ENCODE measurements at regions not wholly inside any gene's neighbourhood (a gene's known extent, or its start where the extent isn't known, plus 50 kb on each side); places are given as distances from the start of the nearest gene placed in this dataset.

GRCh38 chr14:85420707-85421106 lies 109.2 kb upstream of the FLRT2 start:
- no peak for DNase-seq (ENCODE audit: extremely low spot score)
- POLR2A ChIA-PET: no interaction called here
- CTCF ChIA-PET: no interaction called here
- TF ChIP-seq SUZ12 (IDR thresholded peaks at IDR 0.05) (no peak), PKNOX1 (IDR thresholded peaks at IDR 0.05) (no peak), FOXM1 (IDR thresholded peaks at IDR 0.05; ENCODE audit: borderline replicate concordance) (no peak), BHLHE40 (IDR thresholded peaks at IDR 0.05; ENCODE audit: borderline replicate concordance) (no peak)

- CTCF ChIA-PET: no interaction called here
- POLR2A ChIA-PET: no interaction called here
- DNase-seq (ENCODE audit: extremely low spot score): no peak
- TF ChIP-seq SUZ12 (IDR thresholded peaks at IDR 0.05) (no peak), HDGF (IDR thresholded peaks at IDR 0.05; ENCODE audit: borderline replicate concordance) (no peak), ELF4 (IDR thresholded peaks at IDR 0.05) (no peak), SP1 (IDR thresholded peaks at IDR 0.05) (no peak), FOXK2 (IDR thresholded peaks at IDR 0.05) (no peak), PKNOX1 (IDR thresholded peaks at IDR 0.05) (no peak), ZNF384 (IDR thresholded peaks at IDR 0.05) (no peak), CTBP1 (IDR thresholded peaks at IDR 0.05; ENCODE audit: borderline replicate concordance) (no peak), NFRKB (IDR thresholded peaks at IDR 0.05) (no peak), LEF1 (IDR thresholded peaks at IDR 0.05; ENCODE audit: borderline replicate concordance) (no peak), FOXA1 (IDR thresholded peaks at IDR 0.05) (no peak), FOXM1 (IDR thresholded peaks at IDR 0.05; ENCODE audit: borderline replicate concordance) (no peak), TARDBP (IDR thresholded peaks at IDR 0.05) (no peak), ARNT (IDR thresholded peaks at IDR 0.05) (no peak), BHLHE40 (IDR thresholded peaks at IDR 0.05; ENCODE audit: borderline replicate concordance) (no peak), L3MBTL2 (conservative IDR thresholded peaks at IDR 0.05) (no peak)
These were observed 108.6 kb upstream of the FLRT2 start for GRCh38 chr14:85421186-85421877.

- POLR2A ChIA-PET: no interaction called here
- TF ChIP-seq FOXA1 (IDR thresholded peaks at IDR 0.05) (no peak), ELF4 (IDR thresholded peaks at IDR 0.05) (no peak), ZNF384 (IDR thresholded peaks at IDR 0.05) (no peak)
- CTCF ChIA-PET: no interaction called here
These were observed 106.1 kb upstream of the FLRT2 start for GRCh38 chr14:85423889-85424288.

DNA sequence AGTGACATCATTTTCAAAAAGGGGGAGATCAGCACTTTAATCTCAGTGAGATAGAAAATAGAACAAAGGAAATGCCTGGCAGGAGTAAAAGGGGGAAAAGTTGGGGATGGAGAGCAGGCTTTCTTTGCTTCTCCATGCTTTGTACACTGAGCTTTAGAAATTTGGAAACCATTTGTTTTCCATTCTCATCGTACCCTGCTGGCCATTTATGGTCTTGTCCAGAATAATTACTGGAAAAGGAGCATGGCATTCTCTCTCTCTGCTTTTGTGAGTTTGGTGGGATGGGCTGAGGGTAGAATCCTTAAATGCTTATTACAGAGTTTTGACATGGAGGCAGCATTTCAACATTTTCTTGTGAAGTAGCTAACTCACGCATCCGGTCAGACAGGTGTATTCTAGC lies 104.4 kb upstream of the FLRT2 start:
- ChIA-PET CTCF (no interaction called here), POLR2A (no interaction called here)
- TF ChIP-seq CTBP1 (IDR thresholded peaks at IDR 0.05; ENCODE audit: borderline replicate concordance) (no peak), ZNF384 (IDR thresholded peaks at IDR 0.05) (no peak), FOXK2 (IDR thresholded peaks at IDR 0.05) (no peak), PKNOX1 (IDR thresholded peaks at IDR 0.05) (no peak), HDGF (IDR thresholded peaks at IDR 0.05; ENCODE audit: borderline replicate concordance) (no peak), SP1 (IDR thresholded peaks at IDR 0.05) (no peak), NFRKB (IDR thresholded peaks at IDR 0.05) (no peak), LEF1 (IDR thresholded peaks at IDR 0.05; ENCODE audit: borderline replicate concordance) (no peak), BHLHE40 (IDR thresholded peaks at IDR 0.05; ENCODE audit: borderline replicate concordance) (no peak), TARDBP (IDR thresholded peaks at IDR 0.05) (no peak), ELF4 (IDR thresholded peaks at IDR 0.05) (no peak), ARNT (IDR thresholded peaks at IDR 0.05) (no peak), L3MBTL2 (conservative IDR thresholded peaks at IDR 0.05) (no peak), SUZ12 (IDR thresholded peaks at IDR 0.05) (no peak), FOXA1 (IDR thresholded peaks at IDR 0.05) (no peak), FOXM1 (IDR thresholded peaks at IDR 0.05; ENCODE audit: borderline replicate concordance) (no peak)
- DNase-seq (ENCODE audit: extremely low spot score): no peak

More at GRCh38 chr14:85423889-85424288, 106.1 kb upstream of the FLRT2 start:
- DNase-seq (ENCODE audit: extremely low spot score): no peak

DNA sequence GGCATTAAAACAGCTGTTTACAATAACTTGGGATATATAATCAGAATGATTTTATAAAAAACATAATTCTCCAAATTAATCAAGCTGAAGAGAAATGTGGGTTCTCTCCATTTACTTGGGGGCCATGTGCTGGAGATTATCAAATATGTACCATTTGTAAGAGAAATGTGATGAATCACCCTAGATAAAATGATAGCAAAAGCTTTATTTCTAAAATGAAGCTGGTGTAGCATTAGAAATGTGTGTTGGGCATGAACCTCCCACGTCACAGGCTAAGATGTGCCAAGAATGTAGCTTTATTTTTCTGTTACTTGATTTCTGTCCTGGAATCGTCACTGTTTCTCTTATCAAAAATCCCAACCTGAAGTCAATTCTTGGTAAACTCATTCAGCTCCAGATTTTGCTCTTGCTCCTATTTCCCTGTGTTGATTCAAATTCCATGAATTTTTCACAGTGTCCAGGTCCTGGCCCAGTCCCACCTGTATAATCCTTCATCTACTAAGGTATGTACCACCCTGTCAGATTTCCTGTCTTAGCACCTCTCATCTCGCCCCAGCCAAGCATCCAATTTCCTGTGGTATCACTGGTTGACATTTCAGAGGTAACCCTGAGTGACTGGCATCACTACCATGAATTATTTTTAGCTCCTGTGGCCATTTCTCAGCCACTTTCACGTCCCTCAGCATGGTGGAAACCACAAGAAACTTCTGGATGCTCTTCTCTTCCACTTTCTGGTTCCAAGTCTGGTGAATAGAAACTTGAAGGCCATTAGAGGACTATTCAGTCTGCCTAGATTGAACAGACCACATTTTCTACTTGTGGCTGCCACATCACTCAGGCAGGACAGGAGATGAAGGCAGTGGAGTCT lies 103.6 kb upstream of the FLRT2 start:
- CTCF ChIA-PET: no interaction called here
- POLR2A ChIA-PET: no interaction called here
- DNase-seq (ENCODE audit: extremely low spot score): no peak
- no peak for TF ChIP-seq L3MBTL2 (conservative IDR thresholded peaks at IDR 0.05)
- TF ChIP-seq LEF1 (IDR thresholded peaks at IDR 0.05; ENCODE audit: borderline replicate concordance): no peak

DNA sequence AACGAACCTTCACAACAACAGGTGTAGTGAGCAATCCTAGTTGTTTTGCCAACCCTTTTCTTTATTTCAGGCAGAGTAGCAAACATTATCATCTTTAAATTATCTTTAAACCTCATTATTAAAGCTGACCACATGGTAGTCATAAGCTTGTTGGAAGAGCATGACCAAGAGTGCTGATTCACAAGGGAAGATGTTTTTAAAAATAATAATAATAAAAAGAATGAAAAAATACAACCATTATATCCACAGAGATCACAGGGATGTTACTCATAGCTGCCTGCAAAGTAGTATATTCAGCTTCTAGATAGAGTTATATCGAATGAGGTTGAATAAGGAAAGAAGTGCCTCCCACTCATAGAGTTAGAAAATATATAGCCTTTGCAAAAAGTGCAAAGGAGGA lies 101.0 kb upstream of the FLRT2 start:
- ChIA-PET CTCF (no interaction called here), POLR2A (no interaction called here)
- no peak for DNase-seq (ENCODE audit: extremely low spot score)
- no peak for TF ChIP-seq CTBP1 (IDR thresholded peaks at IDR 0.05; ENCODE audit: borderline replicate concordance)
- no peak for TF ChIP-seq ARNT (IDR thresholded peaks at IDR 0.05)
- no peak for TF ChIP-seq TARDBP (IDR thresholded peaks at IDR 0.05)
- TF ChIP-seq SUZ12 (IDR thresholded peaks at IDR 0.05): no peak
- no peak for TF ChIP-seq L3MBTL2 (conservative IDR thresholded peaks at IDR 0.05)
- no peak for TF ChIP-seq ELF4 (IDR thresholded peaks at IDR 0.05)
- no peak for TF ChIP-seq FOXM1 (IDR thresholded peaks at IDR 0.05; ENCODE audit: borderline replicate concordance)
- TF ChIP-seq FOXA1 (IDR thresholded peaks at IDR 0.05): no peak
- no peak for TF ChIP-seq NFRKB (IDR thresholded peaks at IDR 0.05)
- no peak for TF ChIP-seq PKNOX1 (IDR thresholded peaks at IDR 0.05)
- TF ChIP-seq HDGF (IDR thresholded peaks at IDR 0.05; ENCODE audit: borderline replicate concordance): no peak
- TF ChIP-seq BHLHE40 (IDR thresholded peaks at IDR 0.05; ENCODE audit: borderline replicate concordance): no peak
- no peak for TF ChIP-seq LEF1 (IDR thresholded peaks at IDR 0.05; ENCODE audit: borderline replicate concordance)
- no peak for TF ChIP-seq FOXK2 (IDR thresholded peaks at IDR 0.05)
